GM10248 (cell line): ENCODE measurements at regions not wholly inside any gene's neighbourhood (a gene's known extent, or its start where the extent isn't known, plus 50 kb on each side); places are given as distances from the start of the nearest gene placed in this dataset.

Experiments
- CTCF ChIA-PET: fragments of 300-600 bp; sonication (Branson Sonifier 250); formaldehyde crosslinking; extraction: SDS; loops from one replicate; lab custom pipeline; 2021; ENCODE audit warnings: antibody characterized with exemption; lab: Yijun Ruan, JAX
- POLR2A ChIA-PET: fragments of 350-650 bp; sonication (Branson Sonifier 250); formaldehyde crosslinking; extraction: SDS; loops from one replicate; lab custom pipeline; 2020; ENCODE audit warnings: antibody characterized with exemption; lab: Yijun Ruan, JAX
- DNase-seq: peaks from one replicate; pipeline ENCODE4 v3.0.0; 2012; ENCODE audit errors: extremely low spot score
- CTCF ChIP-seq: IDR thresholded peaks from 2 replicates; pipeline ENCODE4 v1.5.1; 2012; ENCODE audit warnings: mild to moderate bottlenecking, low read depth; ENCODE audit errors: extremely low read depth, missing control alignments, control extremely low read depth

- no peak for TF ChIP-seq CTCF
- DNase-seq, result no peak
- ChIA-PET POLR2A (no interaction called here), CTCF (interaction anchor here (2.0 to 2.4 kb wide), 2 partner anchors 9 to 24 kb away, joined by 5 read pairs; no protein-coding TSS in a partner anchor)
Observed at GRCh38 chr6:50539447-50539846, 173.9 kb upstream of the TFAP2D start.

- POLR2A ChIA-PET, result no interaction called here
- DNase-seq, result no peak
- CTCF ChIA-PET, result interaction anchor here (0.9 to 1.2 kb wide), 2 partner anchors 13 to 48 kb away, joined by 3 to 5 read pairs; no protein-coding TSS in a partner anchor
- no peak for TF ChIP-seq CTCF
Observed at GRCh38 chr6:50541941-50542340, 171.4 kb upstream of the TFAP2D start.

GRCh38 chr6:50543666-50544065 is 169.7 kb upstream of the TFAP2D start:
- ChIA-PET CTCF (no interaction called here), POLR2A (no interaction called here)
- no peak for TF ChIP-seq CTCF
- no peak for DNase-seq

GRCh38 chr6:50549026-50549425 is 164.3 kb upstream of the TFAP2D start:
- POLR2A ChIA-PET, result no interaction called here
- DNase-seq, result no peak
- TF ChIP-seq CTCF, result no peak
- CTCF ChIA-PET, result no interaction called here

- DNase-seq, result no peak
- ChIA-PET POLR2A (no interaction called here), CTCF (no interaction called here)
- TF ChIP-seq CTCF, result no peak
Observed at GRCh38 chr6:50549475-50549874, 163.9 kb upstream of the TFAP2D start.

- no peak for DNase-seq
- no peak for TF ChIP-seq CTCF
- ChIA-PET POLR2A (no interaction called here), CTCF (interaction anchor here (1.5 kb wide), 1 partner anchor 11 kb away, joined by 4 read pairs; no protein-coding TSS in a partner anchor)
Observed at GRCh38 chr6:50555982-50556381, 157.3 kb upstream of the TFAP2D start.
